GM12878 (cell line): ENCODE measurements at regions not wholly inside any gene's neighbourhood (a gene's known extent, or its start where the extent isn't known, plus 50 kb on each side); places are given as distances from the start of the nearest gene placed in this dataset.
"Not testable (repeated sequence)": the region's sequence is repeated elsewhere in the genome, so short reads cannot be mapped to it uniquely, and the experiment has no call there.

ENCODE experiments used
- ATAC-seq: fragments of 200-7000 bp; cut with Tn5 transposase; 3 replicates; pipeline ENCODE4 v1.9.1; 2020; ENCODE audit warnings: mild to moderate bottlenecking, moderate library complexity
- BruUV-seq: library from RNA; stranded (reverse); fragments of 400-500 nt; replicated peaks from 2 replicates; lab custom pipeline; 2021; lab: Mats Ljungman, UMichigan
- CTCF ChIA-PET: fragments of 300-600 bp; sonication (Branson Sonifier 250); formaldehyde crosslinking; extraction: SDS; loops from one replicate; lab custom pipeline; 2021; ENCODE audit warnings: inconsistent platforms; lab: Yijun Ruan, JAX
- POLR2A ChIA-PET: fragments of 350-600 bp; formaldehyde crosslinking; extraction: SDS; loops from one replicate; lab custom pipeline; 2021; ENCODE audit warnings: inconsistent platforms; lab: Charles Lee
- RAD21 ChIA-PET: fragments of 300-600 bp; sonication (Branson Sonifier 250); formaldehyde crosslinking; loops from one replicate; lab custom pipeline; 2023; ENCODE audit warnings: antibody characterized with exemption; ENCODE audit not compliant: unreplicated experiment; lab: Charles Lee
- SMC1A ChIA-PET: fragments of 300-600 bp; sonication (Branson Sonifier 250); formaldehyde crosslinking; loops from one replicate; lab custom pipeline; 2023; ENCODE audit not compliant: unreplicated experiment, uncharacterized antibody; lab: Charles Lee
- DNase-seq: peaks from one replicate; pipeline ENCODE4 v3.0.0-alpha.2; 2011; ENCODE audit warnings: low read depth, low spot score
- FAIRE-seq: peaks from 3 replicates; lab custom pipeline; 2011; peaks lifted over from hg19 to GRCh38; lab: Jason Lieb, UNC
- H2AFZ ChIP-seq: 2 replicates; pipeline ENCODE4 v1.6.0; 2011; ENCODE audit warnings: low read depth, low read length, control low read depth; ENCODE audit not compliant: control insufficient read depth
- H3K27ac ChIP-seq: 2 replicates; pipeline ENCODE4 v1.5.1; 2011; ENCODE audit warnings: control low read depth; ENCODE audit not compliant: control insufficient read depth, insufficient read depth
- H3K27me3 ChIP-seq, 2 experiments: replicated peaks in 1 of 2; 2 replicates each; pipeline versions ENCODE4 v1.6.0 to v1.6.1; 2011; ENCODE audit warnings: low read length in 1 of 2; ENCODE audit not compliant: control insufficient read depth in 2 of 2, insufficient read depth in 2 of 2
- H3K36me3 ChIP-seq, 2 experiments: 2 replicates each; pipeline ENCODE4 v1.5.1; 2011; ENCODE audit warnings: low read length in 1 of 2; ENCODE audit not compliant: control insufficient read depth in 2 of 2, insufficient read depth in 2 of 2
- H3K4me1 ChIP-seq: 2 replicates; pipeline ENCODE4 v1.6.1; 2011; ENCODE audit warnings: mild to moderate bottlenecking, low read length, moderate library complexity, mixed read lengths; ENCODE audit not compliant: control insufficient read depth, insufficient read depth
- H3K4me2 ChIP-seq: 2 replicates; pipeline ENCODE4 v1.6.0; 2011; ENCODE audit warnings: control low read depth; ENCODE audit not compliant: control insufficient read depth, insufficient read depth
- H3K4me3 ChIP-seq: fragments of 200-600 bp; sonication (generic); 2 replicates; pipeline ENCODE4 v1.5.1; 2016
- H3K79me2 ChIP-seq: 2 replicates; pipeline ENCODE4 v1.6.0; 2011; ENCODE audit warnings: low read length; ENCODE audit not compliant: control insufficient read depth, insufficient read depth
- H3K9ac ChIP-seq: 2 replicates; pipeline ENCODE4 v1.8.0; 2011; ENCODE audit warnings: low read length, control low read depth, mixed read lengths; ENCODE audit not compliant: control insufficient read depth, insufficient read depth
- H3K9me3 ChIP-seq: replicated peaks from 3 replicates; pipeline ENCODE4 v1.5.1; 2011; ENCODE audit warnings: mild to moderate bottlenecking, low read length; ENCODE audit not compliant: control insufficient read depth, insufficient read depth
- H4K20me1 ChIP-seq: 2 replicates; pipeline ENCODE4 v1.6.0; 2011; ENCODE audit not compliant: control insufficient read depth, insufficient read depth
- CBFB ChIP-seq: IDR thresholded peaks from 2 replicates; pipeline ENCODE4 v1.6.1; 2016; ENCODE audit warnings: antibody characterized with exemption, low read depth
- KAT2A ChIP-seq: conservative IDR thresholded peaks from 2 replicates; pipeline ENCODE4 v1.6.1; 2011; ENCODE audit warnings: low read depth, low read length; ENCODE audit not compliant: control insufficient read depth
- MAX ChIP-seq: IDR thresholded peaks from 2 replicates; pipeline ENCODE4 v1.6.1; 2012; ENCODE audit warnings: low read depth, low read length, improper control_type of control experiment
- MTA3 ChIP-seq: IDR thresholded peaks from 2 replicates; pipeline ENCODE4 v1.6.1; 2012; ENCODE audit warnings: low read length, inconsistent platforms, borderline replicate concordance
- RELB ChIP-seq: fragments of 450-650 bp; IDR thresholded peaks from 2 replicates; pipeline ENCODE4 v1.6.1; 2017; ENCODE audit warnings: low read depth, mild to moderate bottlenecking, moderate library complexity
- SREBF2 ChIP-seq: IDR thresholded peaks from 2 replicates; pipeline ENCODE4 v1.6.1; 2012; ENCODE audit warnings: mild to moderate bottlenecking, low read length
- WGBS: methylation state at CpG from one replicate; pipeline ENCODE4 v1.1.6; 2016; ENCODE audit warnings: low lambda C conversion rate; ENCODE audit not compliant: insufficient replicate concordance, insufficient coverage; ENCODE audit errors: missing lambda C conversion rate; 5-methylcytosine and 5-hydroxymethylcytosine counted together
- in situ Hi-C: fragments of 300-500 bp; cut with MboI; formaldehyde crosslinking; loops from 9 replicates; pipeline ENCODE4 v1.14.3; 2018; ENCODE audit warnings: mixed read lengths
- intact Hi-C: fragments of 100-400 bp; cut with micrococcal nuclease; formaldehyde crosslinking; loops from one replicate; pipeline ENCODE4 v1.14.2; 2022; ENCODE audit not compliant: unreplicated experiment

- H3K4me1 ChIP-seq: no peaks in the 10 kb centered on the region
- TF ChIP-seq MTA3: no peak
- no peak for TF ChIP-seq RELB
- TF ChIP-seq CBFB: no peak
- TF ChIP-seq SREBF2: no peak
- TF ChIP-seq MAX: no peak
- TF ChIP-seq KAT2A: no peak
- H3K27ac ChIP-seq: no peak overlapping the region
- H3K9me3 ChIP-seq: no peaks in the 10 kb centered on the region
- FAIRE-seq: no peak
- no peaks in the 10 kb centered on the region for H3K36me3 ChIP-seq
- in situ Hi-C loops (no loop called here), intact Hi-C loops (no loop called here)
- ChIA-PET CTCF (no interaction called here), RAD21 (no interaction called here), POLR2A (no interaction called here), SMC1A (no interaction called here)
- H3K79me2 ChIP-seq: no peaks in the 10 kb centered on the region
- WGBS: 27% methylated on average over 6 of the region's 6 CpGs
- no peak for DNase-seq
- no peak overlapping the region for H2AFZ ChIP-seq
- BruUV-seq: no TSS peak
- H4K20me1 ChIP-seq: no peaks in the 10 kb centered on the region
- no peak overlapping the region for H3K4me3 ChIP-seq
- H3K4me2 ChIP-seq: no peak overlapping the region
- no peaks in the 10 kb centered on the region for H3K27me3 ChIP-seq
- no peak overlapping the region for H3K9ac ChIP-seq
- no peak for ATAC-seq
Observed at GRCh38 chr14:44453433-44454171, 53.5 kb downstream of the FSCB start.

GRCh38 chr14:44450232-44450631, 56.9 kb downstream of the FSCB start:
- in situ Hi-C loops, ATAC-seq, FAIRE-seq, H3K4me2 ChIP-seq, SMC1A ChIA-PET, BruUV-seq, H3K79me2 ChIP-seq, CTCF ChIA-PET, H2AFZ ChIP-seq, H3K27ac ChIP-seq, H4K20me1 ChIP-seq, H3K27me3 ChIP-seq, H3K4me3 ChIP-seq, POLR2A ChIA-PET, H3K4me1 ChIP-seq, RAD21 ChIA-PET, DNase-seq, H3K36me3 ChIP-seq, H3K9me3 ChIP-seq, H3K9ac ChIP-seq, intact Hi-C loops: not testable (repeated sequence)
- WGBS: 43% methylated on average over 3 of the region's 3 CpGs
